IPS-NIHi7 (cell line): ENCODE measurements at regions not wholly inside any gene's neighbourhood (a gene's known extent, or its start where the extent isn't known, plus 50 kb on each side); places are given as distances from the start of the nearest gene placed in this dataset.
A peak's percentile ranks its signal among the peaks of the same experiment; 100 is the strongest.

Experiments used
- DNase-seq: peaks from one replicate; pipeline ENCODE4 v3.0.0; 2012; ENCODE audit warnings: mixed read lengths; ENCODE audit errors: extremely low spot score

- no peak for DNase-seq
Measured at GRCh38 chr10:128316121-128316726, 190.0 kb upstream of the MKI67 start.

- peak; percentile 30 for DNase-seq
Measured at GRCh38 chr10:128316925-128317324, 190.7 kb upstream of the MKI67 start.

- DNase-seq: no peak
Measured at GRCh38 chr10:128318366-128318765, 192.1 kb upstream of the MKI67 start.

GRCh38 chr10:128318913-128319312 lies 192.7 kb upstream of the MKI67 start:
- no peak for DNase-seq

GRCh38 chr10:128322106-128322505 lies 195.9 kb upstream of the MKI67 start:
- DNase-seq: no peak

GRCh38 chr10:128322950-128323349 lies 196.7 kb upstream of the MKI67 start:
- no peak for DNase-seq

GRCh38 chr10:128324058-128324827 lies 198.0 kb upstream of the MKI67 start:
- DNase-seq: peak; percentile 83

- no peak for DNase-seq
Measured at GRCh38 chr10:128325788-128326187, 199.6 kb upstream of the MKI67 start.

- DNase-seq: no peak
Measured at GRCh38 chr10:128326251-128326650, 200.0 kb upstream of the MKI67 start.

- no peak for DNase-seq
Measured at GRCh38 chr10:128326851-128327250, 200.6 kb upstream of the MKI67 start.

GRCh38 chr10:128336401-128336800 lies 210.2 kb upstream of the MKI67 start:
- DNase-seq: no peak

- DNase-seq: no peak
Measured at GRCh38 chr10:128337860-128338378, 211.7 kb upstream of the MKI67 start.

- no peak for DNase-seq
Measured at GRCh38 chr10:128338951-128339350, 212.7 kb upstream of the MKI67 start.

GRCh38 chr10:128339753-128340152 lies 213.5 kb upstream of the MKI67 start:
- no peak for DNase-seq

- no peak for DNase-seq
Measured at GRCh38 chr10:128345353-128345752, 219.1 kb upstream of the MKI67 start.

- DNase-seq: no peak
Measured at GRCh38 chr10:128360783-128361182, 234.6 kb upstream of the MKI67 start.

GRCh38 chr10:128361487-128361886 lies 235.3 kb upstream of the MKI67 start:
- DNase-seq: no peak

- no peak for DNase-seq
Measured at GRCh38 chr10:128362514-128362913, 236.3 kb upstream of the MKI67 start.

GRCh38 chr10:128364631-128365030 lies 238.4 kb upstream of the MKI67 start:
- no peak for DNase-seq

GRCh38 chr10:128365156-128365725 lies 239.0 kb upstream of the MKI67 start:
- DNase-seq: no peak

GRCh38 chr10:128367807-128368206 lies 241.6 kb upstream of the MKI67 start:
- DNase-seq: no peak

- DNase-seq: no peak
Measured at GRCh38 chr10:128369101-128369650, 243.0 kb upstream of the MKI67 start.
